ENCODE measurements at regions not wholly inside any gene's neighbourhood (a gene's known extent, or its start where the extent isn't known, plus 50 kb on each side); places are given as distances from the start of the nearest gene placed in this dataset.

DNA sequence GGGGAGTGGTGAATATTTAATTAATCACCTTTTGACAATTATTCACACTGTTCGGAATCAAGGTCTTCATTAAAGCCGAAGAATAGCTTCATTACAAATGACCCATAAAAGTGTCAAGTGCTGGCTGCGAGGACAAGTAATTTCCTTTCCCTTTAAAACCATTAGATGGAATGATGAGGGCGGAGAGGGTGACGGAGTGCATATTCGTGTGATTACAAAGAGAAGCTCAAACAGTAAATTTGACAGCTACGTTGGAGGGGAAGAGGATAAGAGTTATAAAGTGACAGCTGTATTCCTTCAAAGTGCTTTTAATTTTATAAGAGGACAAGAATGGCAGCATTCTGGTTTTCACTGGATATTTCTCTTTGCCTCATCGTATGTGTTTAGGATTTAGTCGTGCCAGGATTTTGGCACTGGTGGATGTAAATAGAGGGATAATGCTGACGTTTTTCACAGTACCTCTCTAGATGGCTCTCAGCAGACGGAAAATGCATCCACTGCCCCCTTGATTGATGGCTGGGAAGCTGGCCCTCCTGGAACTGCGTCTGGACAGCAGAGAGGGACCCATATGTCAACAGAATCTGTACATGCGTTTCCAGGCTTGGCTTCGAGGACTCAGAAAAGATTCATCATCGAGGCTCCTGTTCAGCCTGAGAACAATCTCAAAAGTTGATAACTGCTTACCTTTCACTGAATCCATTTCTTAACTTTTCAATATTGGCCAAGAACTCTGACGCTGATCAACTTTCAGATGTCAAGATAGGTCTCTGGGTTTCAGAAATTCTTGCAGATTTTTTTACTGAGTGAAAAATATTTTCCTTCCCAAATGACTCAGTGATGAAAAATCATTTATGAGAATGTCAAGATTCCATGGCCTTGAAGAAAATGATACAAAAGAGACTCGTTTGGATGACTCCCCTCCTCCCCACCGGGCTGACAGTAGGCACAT is 50.4 kb upstream of the IRX2 start:
- no peak for DNase-seq (ENCODE audit: low spot score)

Measured in GM03348 (cell line).